Activated CD8-positive, alpha-beta T cell treated with anti-CD3 and anti-CD28 coated beads, Interleukin-2, amount 10 ng/mL, durations not matched to agents 7 days and 5 days (primary cell): ENCODE measurements at regions not wholly inside any gene's neighbourhood (a gene's known extent, or its start where the extent isn't known, plus 50 kb on each side); places are given as distances from the start of the nearest gene placed in this dataset.

Experiments used
- ATAC-seq: fragments of 150-1000 bp; cut with Tn5 transposase; one replicate; pipeline ENCODE4 v1.10.0; 2021; ENCODE audit warnings: moderate library complexity
- CTCF ChIA-PET: fragments of 350-600 bp; sonication (Branson Sonifier 250); formaldehyde crosslinking; loops from one replicate; lab custom pipeline; 2021; ENCODE audit warnings: antibody characterized with exemption; lab: Charles Lee
- POLR2A ChIA-PET: fragments of 350-600 bp; sonication (Branson Sonifier 250); formaldehyde crosslinking; loops from one replicate; lab custom pipeline; 2021; ENCODE audit warnings: antibody characterized with exemption; lab: Charles Lee
- DNase-seq: peaks from one replicate; pipeline ENCODE4 v3.0.0-alpha.2; 2020
- H3K27ac Mint-ChIP-seq: one replicate; pipeline ENCODE4 v1.8.0; 2021; ENCODE audit warnings: mild to moderate bottlenecking, mixed read lengths
- H3K27me3 Mint-ChIP-seq: one replicate; pipeline ENCODE4 v1.8.0; 2021; ENCODE audit warnings: low read depth, mixed read lengths
- H3K36me3 Mint-ChIP-seq: one replicate; pipeline ENCODE4 v1.8.0; 2021; ENCODE audit warnings: low read depth, mixed read lengths
- H3K4me1 Mint-ChIP-seq: one replicate; pipeline ENCODE4 v1.8.0; 2021; ENCODE audit warnings: low read depth, mixed read lengths
- H3K4me3 Mint-ChIP-seq: one replicate; pipeline ENCODE4 v1.8.0; 2021; ENCODE audit warnings: mild to moderate bottlenecking, mixed read lengths
- H3K9me3 Mint-ChIP-seq: one replicate; pipeline ENCODE4 v1.8.0; 2022; ENCODE audit warnings: mixed read lengths; ENCODE audit not compliant: insufficient read depth

GRCh38 chr1:87866416-87866815 lies 537.7 kb downstream of the LMO4 start:
- POLR2A ChIA-PET, result no interaction called here

GRCh38 chr1:87867626-87868025 lies 538.9 kb downstream of the LMO4 start:
- H3K27me3 Mint-ChIP-seq, result peaks cover 2% of the 10 kb centered on the region
- peaks cover 3% of the 10 kb centered on the region for H3K36me3 Mint-ChIP-seq
- POLR2A ChIA-PET, result no interaction called here
- H3K9me3 Mint-ChIP-seq, result no peaks in the 10 kb centered on the region
- H3K4me3 Mint-ChIP-seq, result no peak overlapping the region
- H3K27ac Mint-ChIP-seq, result no peak overlapping the region
- DNase-seq (no peak), ATAC-seq (no peak)
- CTCF ChIA-PET, result no interaction called here
- H3K4me1 Mint-ChIP-seq, result peaks cover 8% of the 10 kb centered on the region

More at GRCh38 chr1:87866416-87866815, 537.7 kb downstream of the LMO4 start:
- Mint-ChIP-seq H3K27me3 (peaks cover 4% of the 10 kb centered on the region), H3K36me3 (peaks cover 3% of the 10 kb centered on the region), H3K27ac (no peak overlapping the region), H3K4me1 (peaks cover 8% of the 10 kb centered on the region), H3K4me3 (no peak overlapping the region), H3K9me3 (no peaks in the 10 kb centered on the region)
- CTCF ChIA-PET, result no interaction called here
- ATAC-seq (no peak), DNase-seq (no peak)

DNA sequence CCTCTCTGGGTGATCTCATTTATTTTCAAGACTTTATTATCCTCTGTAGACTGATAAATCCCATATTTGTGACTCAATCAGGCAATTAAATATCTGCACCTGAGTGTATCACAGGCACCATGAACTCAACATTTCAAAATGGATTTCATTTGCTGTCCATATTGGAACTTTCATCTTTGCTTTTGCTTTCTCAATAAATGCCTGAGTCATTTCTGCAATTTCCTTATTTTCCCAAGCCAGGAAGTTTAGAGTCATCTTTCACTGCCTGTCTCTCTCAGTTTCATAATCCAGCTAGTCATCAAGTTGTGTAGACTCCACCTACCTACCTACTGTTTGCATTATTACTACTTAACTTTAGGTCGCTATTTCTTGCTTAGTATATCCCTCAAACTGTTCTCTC lies 540.9 kb downstream of the LMO4 start:
- ChIA-PET POLR2A (no interaction called here), CTCF (no interaction called here)
- ATAC-seq (no peak), DNase-seq (no peak)
- peaks cover 2% of the 10 kb centered on the region for H3K27me3 Mint-ChIP-seq
- no peak overlapping the region for H3K4me3 Mint-ChIP-seq
- no peaks in the 10 kb centered on the region for H3K9me3 Mint-ChIP-seq
- H3K36me3 Mint-ChIP-seq, result peaks cover 2% of the 10 kb centered on the region
- no peak overlapping the region for H3K27ac Mint-ChIP-seq
- peaks cover 5% of the 10 kb centered on the region for H3K4me1 Mint-ChIP-seq

GRCh38 chr1:87872189-87872588 lies 543.5 kb downstream of the LMO4 start:
- Mint-ChIP-seq H3K9me3 (no peaks in the 10 kb centered on the region), H3K27ac (no peak overlapping the region), H3K27me3 (peaks cover under 1% of the 10 kb centered on the region), H3K4me1 (no peaks in the 10 kb centered on the region), H3K4me3 (no peak overlapping the region), H3K36me3 (no peaks in the 10 kb centered on the region)
- ChIA-PET POLR2A (no interaction called here), CTCF (no interaction called here)
- DNase-seq (no peak), ATAC-seq (no peak)

DNA sequence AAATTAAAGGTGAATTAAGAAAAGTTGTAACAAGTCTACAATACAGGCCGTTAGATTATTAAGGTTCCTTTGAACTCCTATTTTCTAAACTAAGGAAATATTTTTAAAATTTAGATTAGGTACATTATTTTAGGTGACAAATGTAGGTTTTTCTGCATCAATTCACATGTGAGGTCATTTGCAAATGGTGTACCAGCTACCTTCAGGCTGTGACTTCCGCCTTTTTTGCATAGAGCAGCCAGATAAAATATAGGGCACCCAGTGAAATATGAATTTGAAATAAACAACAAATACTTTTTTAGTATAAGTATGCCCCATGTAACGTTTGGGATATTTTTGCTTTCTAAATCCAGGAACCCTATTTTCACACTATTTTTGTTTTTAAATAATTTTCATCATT lies 544.0 kb downstream of the LMO4 start:
- H3K27ac Mint-ChIP-seq, result no peak overlapping the region
- no peaks in the 10 kb centered on the region for H3K9me3 Mint-ChIP-seq
- POLR2A ChIA-PET, result no interaction called here
- ATAC-seq, result no peak
- CTCF ChIA-PET, result no interaction called here
- no peaks in the 10 kb centered on the region for H3K36me3 Mint-ChIP-seq
- H3K4me1 Mint-ChIP-seq, result no peaks in the 10 kb centered on the region
- no peaks in the 10 kb centered on the region for H3K27me3 Mint-ChIP-seq
- no peak for DNase-seq
- no peak overlapping the region for H3K4me3 Mint-ChIP-seq

DNA sequence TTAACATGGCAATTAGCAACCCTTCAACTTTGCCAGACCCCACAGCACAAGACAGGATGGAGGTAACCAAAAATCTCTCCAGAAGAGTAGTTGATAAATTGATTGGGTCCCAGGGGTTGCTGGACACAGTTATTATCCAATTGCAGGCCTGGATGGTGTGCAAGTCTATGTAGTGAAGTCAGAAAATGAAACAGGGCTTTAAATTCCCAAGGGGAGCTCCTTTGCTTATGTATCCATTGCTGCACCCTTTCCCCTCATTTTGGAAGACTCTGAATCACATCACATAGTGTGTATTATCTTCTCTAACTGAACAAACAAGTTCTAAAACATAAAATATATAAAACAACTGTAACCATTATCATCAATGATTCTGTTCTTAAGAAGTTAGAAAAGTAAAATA lies 550.2 kb downstream of the LMO4 start:
- ChIA-PET POLR2A (no interaction called here), CTCF (no interaction called here)
- Mint-ChIP-seq H3K27me3 (no peaks in the 10 kb centered on the region), H3K9me3 (no peaks in the 10 kb centered on the region), H3K4me3 (no peak overlapping the region), H3K27ac (no peak overlapping the region), H3K4me1 (no peaks in the 10 kb centered on the region), H3K36me3 (no peaks in the 10 kb centered on the region)
- ATAC-seq, result no peak
- no peak for DNase-seq

DNA sequence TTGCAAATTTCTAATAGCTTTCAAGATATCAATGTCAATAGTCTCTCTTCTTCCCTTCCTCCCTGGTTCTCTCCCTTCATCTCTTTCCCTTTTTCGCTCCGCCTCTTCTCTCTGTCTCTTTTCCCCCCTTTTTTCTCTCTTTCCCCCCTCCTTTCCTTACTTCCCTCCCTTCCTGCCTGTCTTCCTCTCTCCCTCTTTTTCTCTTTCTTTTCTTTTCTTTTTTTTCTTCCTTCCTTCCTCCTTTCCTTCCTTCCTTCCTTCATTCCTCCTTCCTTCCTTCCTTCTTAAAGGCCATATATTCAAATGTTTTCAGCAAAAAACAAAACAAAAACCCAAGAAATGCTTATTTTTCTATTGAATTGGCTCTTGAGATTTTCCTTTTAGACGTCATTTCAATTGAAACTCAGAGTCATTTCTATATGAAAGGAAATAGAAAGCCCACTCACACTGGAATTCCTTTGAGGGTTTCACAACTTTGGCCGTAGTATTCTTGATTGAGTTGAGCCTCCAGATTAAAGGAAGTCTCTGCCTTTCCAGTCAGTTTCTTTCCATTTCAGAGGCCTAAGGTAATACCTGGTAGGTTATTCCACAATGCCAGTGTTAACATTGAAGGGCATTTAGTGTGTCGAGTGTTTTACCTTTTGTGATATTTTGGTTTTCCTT lies 551.5 kb downstream of the LMO4 start:
- H3K4me1 Mint-ChIP-seq, result no peaks in the 10 kb centered on the region
- no peak overlapping the region for H3K4me3 Mint-ChIP-seq
- no peak for ATAC-seq
- H3K9me3 Mint-ChIP-seq, result no peaks in the 10 kb centered on the region
- POLR2A ChIA-PET, result no interaction called here
- no peak overlapping the region for H3K27ac Mint-ChIP-seq
- no peaks in the 10 kb centered on the region for H3K27me3 Mint-ChIP-seq
- DNase-seq, result no peak
- no peaks in the 10 kb centered on the region for H3K36me3 Mint-ChIP-seq
- CTCF ChIA-PET, result no interaction called here

- ATAC-seq (no peak), DNase-seq (no peak)
- no peak overlapping the region for H3K4me3 Mint-ChIP-seq
- no peaks in the 10 kb centered on the region for H3K9me3 Mint-ChIP-seq
- ChIA-PET CTCF (no interaction called here), POLR2A (no interaction called here)
- no peaks in the 10 kb centered on the region for H3K36me3 Mint-ChIP-seq
- H3K27me3 Mint-ChIP-seq, result no peaks in the 10 kb centered on the region
- H3K4me1 Mint-ChIP-seq, result no peaks in the 10 kb centered on the region
- no peak overlapping the region for H3K27ac Mint-ChIP-seq
Observed at GRCh38 chr1:87880764-87881163, 552.1 kb downstream of the LMO4 start.

- H3K9me3 Mint-ChIP-seq, result no peaks in the 10 kb centered on the region
- CTCF ChIA-PET, result no interaction called here
Observed at GRCh38 chr1:87883906-87884305, 555.2 kb downstream of the LMO4 start.

DNA sequence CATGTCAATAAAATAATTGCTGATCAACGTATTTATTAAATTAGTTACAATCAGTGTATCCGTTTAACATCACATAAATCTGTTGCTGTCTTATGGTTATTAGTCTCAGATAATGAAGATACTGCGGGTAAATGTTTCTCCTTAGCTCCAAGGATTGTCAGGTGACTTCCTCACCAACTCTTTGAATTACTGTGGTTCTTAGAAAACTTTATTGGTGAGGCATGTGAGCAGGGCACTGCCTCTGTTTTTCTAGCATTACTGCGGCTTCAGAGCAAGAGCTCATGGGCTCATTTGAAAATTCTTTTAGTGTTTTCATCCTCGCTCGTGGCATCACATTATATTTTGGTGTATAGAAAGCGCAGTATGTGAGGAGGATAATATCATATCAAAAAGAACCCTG lies 555.9 kb downstream of the LMO4 start:
- no peaks in the 10 kb centered on the region for H3K4me1 Mint-ChIP-seq
- ChIA-PET POLR2A (no interaction called here), CTCF (no interaction called here)
- H3K36me3 Mint-ChIP-seq, result no peaks in the 10 kb centered on the region
- no peak overlapping the region for H3K27ac Mint-ChIP-seq
- ATAC-seq (no peak), DNase-seq (no peak)
- no peaks in the 10 kb centered on the region for H3K27me3 Mint-ChIP-seq
- H3K9me3 Mint-ChIP-seq, result no peaks in the 10 kb centered on the region
- no peak overlapping the region for H3K4me3 Mint-ChIP-seq

More at GRCh38 chr1:87883906-87884305, 555.2 kb downstream of the LMO4 start:
- DNase-seq, result no peak
- POLR2A ChIA-PET, result no interaction called here
- Mint-ChIP-seq H3K4me3 (no peak overlapping the region), H3K4me1 (no peaks in the 10 kb centered on the region), H3K27ac (no peak overlapping the region), H3K36me3 (no peaks in the 10 kb centered on the region), H3K27me3 (no peaks in the 10 kb centered on the region)
- no peak for ATAC-seq

GRCh38 chr1:87885278-87886025 lies 556.8 kb downstream of the LMO4 start:
- Mint-ChIP-seq H3K36me3 (no peaks in the 10 kb centered on the region), H3K4me3 (no peak overlapping the region), H3K9me3 (no peaks in the 10 kb centered on the region), H3K27me3 (no peaks in the 10 kb centered on the region), H3K27ac (no peak overlapping the region), H3K4me1 (no peaks in the 10 kb centered on the region)
- ChIA-PET CTCF (no interaction called here), POLR2A (no interaction called here)
- ATAC-seq, result no peak
- no peak for DNase-seq

DNA sequence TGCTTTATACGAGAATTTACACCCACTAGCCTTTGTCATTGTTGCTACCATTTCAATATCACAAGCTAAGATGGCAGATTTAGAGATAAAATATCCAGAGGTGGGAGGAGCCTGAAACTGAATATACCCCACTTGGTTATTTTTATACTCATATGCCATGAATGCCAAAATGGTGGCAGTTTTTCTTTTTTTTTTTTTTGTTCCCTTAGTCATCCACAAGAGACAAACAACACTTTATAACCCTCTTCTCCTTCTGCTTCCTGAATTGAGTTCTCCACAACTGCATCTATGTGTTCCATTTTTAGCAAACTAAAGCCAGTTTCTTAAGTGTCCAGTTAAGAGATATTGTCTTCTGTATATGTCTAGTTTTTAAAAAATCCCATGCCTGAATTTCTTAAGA lies 558.4 kb downstream of the LMO4 start:
- DNase-seq (no peak), ATAC-seq (no peak)
- no peaks in the 10 kb centered on the region for H3K36me3 Mint-ChIP-seq
- CTCF ChIA-PET, result no interaction called here
- no peaks in the 10 kb centered on the region for H3K27me3 Mint-ChIP-seq
- no peaks in the 10 kb centered on the region for H3K9me3 Mint-ChIP-seq
- no peak overlapping the region for H3K4me3 Mint-ChIP-seq
- POLR2A ChIA-PET, result no interaction called here
- H3K27ac Mint-ChIP-seq, result no peak overlapping the region
- H3K4me1 Mint-ChIP-seq, result no peaks in the 10 kb centered on the region
